Suprapubic skin (tissue), 4 donors: ENCODE measurements at regions not wholly inside any gene's neighbourhood (a gene's known extent, or its start where the extent isn't known, plus 50 kb on each side); places are given as distances from the start of the nearest gene placed in this dataset.

Experiments used
- POLR2A ChIP-seq, 2 donors: fragments of 450-650 bp; IDR thresholded peaks; one replicate each; pipeline ENCODE4 v1.6.1; 2017; ENCODE audit warnings: antibody characterized with exemption in 2 of 2, mild to moderate bottlenecking in 2 of 2, moderate library complexity in 2 of 2
- POLR2AphosphoS5 ChIP-seq, 3 donors: sonication (generic); formaldehyde crosslinking; IDR thresholded peaks; one replicate each; pipeline ENCODE4 v1.6.1; 2017; ENCODE audit warnings: antibody characterized with exemption in 3 of 3
- TF ChIP-seq, protein P1 (sequence below), 2 donors: fragments of 200-600 bp in 1 of 2; fragments of 450-650 bp in 1 of 2; sonication (generic) in 1 of 2; IDR thresholded peaks; one replicate each; pipeline ENCODE4 v1.5.1; 2016 to 2019; ENCODE audit warnings: antibody characterized with exemption in 2 of 2, mild to moderate bottlenecking in 1 of 2, moderate library complexity in 1 of 2

DNA sequence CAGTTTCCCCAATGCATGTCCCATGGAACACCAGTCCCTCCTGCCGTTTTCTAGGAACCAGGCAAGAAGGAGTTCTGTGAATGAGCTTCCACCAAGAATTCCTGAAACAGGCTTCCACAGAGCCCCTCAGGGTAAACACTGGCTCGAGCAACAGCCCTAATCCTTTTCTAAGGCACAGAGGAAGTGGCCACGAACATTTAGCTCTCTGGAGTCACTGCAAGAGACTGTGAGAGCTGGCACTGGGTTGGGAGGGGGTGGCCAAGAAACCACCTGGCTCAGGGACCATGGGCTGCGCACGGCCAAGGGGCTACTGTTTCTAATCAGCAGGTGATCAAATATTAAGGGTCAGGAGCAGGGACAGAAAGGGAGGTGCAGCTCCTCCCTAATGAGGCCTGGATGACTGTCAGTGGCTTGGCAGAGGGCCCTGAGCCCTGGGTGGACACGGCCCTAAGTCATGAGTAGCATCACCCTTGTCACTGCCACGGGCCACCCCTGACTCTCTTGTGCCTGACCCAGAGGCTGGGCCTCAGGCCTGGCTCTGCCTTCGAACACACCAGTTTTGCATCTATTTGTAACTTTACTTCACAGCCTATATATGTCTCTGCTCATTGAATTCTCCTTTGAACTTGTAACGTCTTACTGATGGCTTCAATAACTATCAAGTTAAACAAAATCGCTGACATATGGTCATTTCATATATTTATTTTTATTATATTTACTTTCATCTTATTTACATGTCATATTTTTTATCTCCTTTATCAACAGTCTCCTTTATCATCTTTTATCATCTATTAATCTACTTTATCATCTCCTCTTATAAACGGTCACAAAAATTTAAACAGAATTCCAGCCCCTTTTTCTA lies 154.0 kb downstream of the DICER1 start:
- TF ChIP-seq, protein P1, sequence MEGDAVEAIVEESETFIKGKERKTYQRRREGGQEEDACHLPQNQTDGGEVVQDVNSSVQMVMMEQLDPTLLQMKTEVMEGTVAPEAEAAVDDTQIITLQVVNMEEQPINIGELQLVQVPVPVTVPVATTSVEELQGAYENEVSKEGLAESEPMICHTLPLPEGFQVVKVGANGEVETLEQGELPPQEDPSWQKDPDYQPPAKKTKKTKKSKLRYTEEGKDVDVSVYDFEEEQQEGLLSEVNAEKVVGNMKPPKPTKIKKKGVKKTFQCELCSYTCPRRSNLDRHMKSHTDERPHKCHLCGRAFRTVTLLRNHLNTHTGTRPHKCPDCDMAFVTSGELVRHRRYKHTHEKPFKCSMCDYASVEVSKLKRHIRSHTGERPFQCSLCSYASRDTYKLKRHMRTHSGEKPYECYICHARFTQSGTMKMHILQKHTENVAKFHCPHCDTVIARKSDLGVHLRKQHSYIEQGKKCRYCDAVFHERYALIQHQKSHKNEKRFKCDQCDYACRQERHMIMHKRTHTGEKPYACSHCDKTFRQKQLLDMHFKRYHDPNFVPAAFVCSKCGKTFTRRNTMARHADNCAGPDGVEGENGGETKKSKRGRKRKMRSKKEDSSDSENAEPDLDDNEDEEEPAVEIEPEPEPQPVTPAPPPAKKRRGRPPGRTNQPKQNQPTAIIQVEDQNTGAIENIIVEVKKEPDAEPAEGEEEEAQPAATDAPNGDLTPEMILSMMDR (IDR thresholded peaks at IDR 0.05): no peak
- TF ChIP-seq POLR2AphosphoS5 (IDR thresholded peaks at IDR 0.05) (no peak), POLR2A (IDR thresholded peaks at IDR 0.05) (no peak)
